NAMALWA (cell line): ENCODE measurements at regions not wholly inside any gene's neighbourhood (a gene's known extent, or its start where the extent isn't known, plus 50 kb on each side); places are given as distances from the start of the nearest gene placed in this dataset.

Experiments
- DNase-seq: peaks from one replicate; pipeline ENCODE4 v3.0.0-alpha.2; 2015; ENCODE audit warnings: low spot score

DNA sequence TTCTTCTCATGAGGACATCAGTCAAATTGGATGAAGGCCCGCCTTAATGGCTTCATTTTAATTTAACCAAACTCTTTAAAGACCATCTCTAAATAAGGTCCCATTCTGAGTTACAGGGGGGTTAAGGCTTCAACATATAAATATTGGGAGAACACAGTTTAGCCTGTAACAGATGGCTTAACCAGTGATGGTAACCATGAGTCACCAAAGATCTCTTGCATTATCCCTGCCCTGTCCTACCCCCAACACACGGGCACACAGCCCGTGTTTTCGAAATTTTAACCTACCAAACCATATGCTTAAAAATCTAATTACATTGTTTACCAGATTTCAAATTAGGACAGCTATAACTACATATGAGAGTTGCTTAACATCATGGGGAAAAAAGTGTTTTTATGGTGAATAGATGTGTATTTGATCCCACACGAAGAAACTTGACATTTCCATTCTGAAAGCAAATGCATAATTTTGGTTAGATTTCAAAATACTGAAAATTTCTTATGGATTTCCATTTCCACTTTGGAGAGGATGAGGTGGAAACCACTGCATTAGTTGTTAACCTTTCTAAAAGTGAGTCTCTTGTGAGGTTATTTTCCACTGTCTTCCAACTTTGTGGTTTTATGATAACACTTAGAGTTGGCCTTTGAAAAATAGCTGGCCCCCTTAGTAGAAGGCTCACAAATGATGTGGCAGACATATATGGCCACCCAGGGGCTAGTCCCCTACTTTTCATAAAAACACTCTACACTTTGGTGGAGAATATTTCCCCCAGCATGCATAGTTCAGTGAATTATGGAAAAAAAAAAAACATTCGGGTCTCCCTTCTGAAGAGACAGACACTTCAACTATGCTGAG lies 849.3 kb downstream of the TLE1 start:
- no peak for DNase-seq

DNA sequence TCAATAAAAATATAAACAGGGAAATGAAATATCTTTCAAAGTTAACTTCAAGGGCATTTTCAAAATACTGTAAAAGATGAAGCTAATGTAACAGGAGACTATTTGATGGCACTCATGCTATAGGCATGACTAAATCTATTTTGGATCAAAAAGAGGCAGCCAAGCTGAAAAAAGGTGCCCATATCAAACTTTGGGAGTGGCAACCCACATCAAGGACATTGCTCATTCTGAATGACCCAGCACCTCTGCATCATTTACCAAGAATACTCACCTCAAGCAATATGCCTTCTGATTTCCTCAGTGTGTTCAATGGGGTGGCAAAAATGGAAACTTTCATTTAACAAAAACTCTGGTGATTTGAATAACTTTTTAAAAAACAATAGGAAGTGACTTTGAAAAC lies 853.3 kb downstream of the TLE1 start:
- no peak for DNase-seq

DNA sequence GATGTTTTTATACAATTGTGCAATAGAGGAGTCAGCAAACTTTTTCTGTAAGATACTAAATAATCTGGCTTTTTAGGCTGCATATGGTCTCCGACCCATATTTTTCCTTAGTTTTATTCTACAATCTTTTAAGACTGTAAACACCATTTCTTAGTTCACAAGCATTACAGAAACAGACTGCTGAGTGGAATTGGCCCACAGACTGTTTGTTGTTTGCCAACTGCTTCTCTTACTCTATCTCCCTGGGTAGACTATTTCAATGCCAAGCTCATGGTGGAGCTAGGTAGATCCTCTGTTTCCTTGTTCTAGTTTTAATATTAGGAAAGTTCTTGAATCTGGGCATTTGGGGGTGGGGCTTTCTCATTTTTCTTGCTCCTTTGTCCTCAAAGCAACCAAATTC lies 857.6 kb downstream of the TLE1 start:
- DNase-seq = no peak

DNA sequence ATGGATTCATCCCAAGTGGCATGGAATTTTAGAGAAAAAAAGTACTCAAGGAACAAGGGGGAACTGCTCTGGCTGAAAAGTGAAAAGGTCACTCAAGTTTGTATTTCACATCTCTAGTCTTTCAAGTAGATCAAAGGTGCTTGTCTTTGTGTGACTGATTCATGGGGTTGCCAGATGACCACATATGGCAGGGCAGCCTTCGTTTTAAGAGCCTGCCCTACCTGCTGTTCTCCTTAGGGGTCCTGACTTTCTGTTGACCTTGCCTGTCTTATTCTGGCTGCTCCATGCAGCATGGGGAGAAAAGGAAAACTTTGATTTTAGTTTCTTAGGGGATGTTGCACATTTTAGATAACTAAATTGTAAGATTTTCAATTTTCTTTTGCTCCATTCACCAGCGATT lies 877.7 kb downstream of the TLE1 start:
- no peak for DNase-seq

DNA sequence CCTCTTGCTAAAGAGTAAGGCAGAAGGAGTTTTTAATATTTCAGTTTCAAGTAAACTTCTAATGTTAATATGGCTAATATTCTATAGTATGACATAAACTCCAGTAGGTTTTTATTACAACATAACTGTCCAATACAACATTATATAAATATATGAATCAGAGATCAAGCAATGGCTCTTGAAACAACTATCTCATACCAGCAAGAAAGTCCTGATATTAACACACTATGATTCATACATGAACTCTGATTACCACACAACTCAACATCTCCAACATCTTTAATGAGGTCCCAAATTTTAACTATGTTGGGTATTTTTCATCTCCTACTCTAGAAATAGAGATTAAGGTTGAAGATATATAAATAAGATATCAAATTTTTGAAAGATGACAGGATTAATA lies 878.3 kb downstream of the TLE1 start:
- no peak for DNase-seq

DNA sequence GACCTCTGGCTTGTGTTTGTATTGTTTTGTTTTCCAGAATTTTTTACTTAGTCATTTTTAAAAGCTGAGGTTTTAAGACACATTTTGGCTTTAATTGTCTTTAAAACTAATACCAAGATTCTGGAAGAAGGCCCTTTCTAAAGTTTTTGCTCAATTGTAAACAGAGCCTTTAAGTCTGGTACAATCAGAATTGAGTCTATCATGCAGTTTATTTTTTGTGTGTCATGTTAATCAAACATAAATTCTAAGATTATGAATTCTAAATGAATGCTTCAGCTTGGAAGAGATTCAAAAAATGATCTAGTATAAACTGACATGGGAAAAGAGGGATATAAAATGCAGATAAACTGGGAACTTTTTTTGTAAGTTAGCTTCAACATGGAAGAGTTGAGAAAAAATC lies 882.7 kb downstream of the TLE1 start:
- no peak for DNase-seq

DNA sequence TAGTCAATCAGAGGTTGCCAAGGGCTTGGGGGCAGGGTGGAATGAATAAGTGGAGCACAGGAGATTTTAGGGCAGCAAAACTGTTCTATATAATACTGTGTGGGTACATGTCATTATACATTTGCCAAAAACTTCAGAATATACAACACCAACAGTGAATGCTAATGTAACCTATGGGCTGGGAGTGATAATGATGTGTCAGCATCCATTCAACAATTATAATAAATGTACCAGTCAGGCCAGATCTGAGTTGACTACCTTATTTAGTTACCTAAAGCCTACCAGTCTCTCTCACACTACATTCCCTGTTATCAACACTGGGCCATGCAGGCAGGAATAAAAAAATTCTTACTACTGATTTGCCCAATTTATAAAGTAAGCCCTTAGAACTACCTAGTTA lies 884.5 kb downstream of the TLE1 start:
- no peak for DNase-seq

DNA sequence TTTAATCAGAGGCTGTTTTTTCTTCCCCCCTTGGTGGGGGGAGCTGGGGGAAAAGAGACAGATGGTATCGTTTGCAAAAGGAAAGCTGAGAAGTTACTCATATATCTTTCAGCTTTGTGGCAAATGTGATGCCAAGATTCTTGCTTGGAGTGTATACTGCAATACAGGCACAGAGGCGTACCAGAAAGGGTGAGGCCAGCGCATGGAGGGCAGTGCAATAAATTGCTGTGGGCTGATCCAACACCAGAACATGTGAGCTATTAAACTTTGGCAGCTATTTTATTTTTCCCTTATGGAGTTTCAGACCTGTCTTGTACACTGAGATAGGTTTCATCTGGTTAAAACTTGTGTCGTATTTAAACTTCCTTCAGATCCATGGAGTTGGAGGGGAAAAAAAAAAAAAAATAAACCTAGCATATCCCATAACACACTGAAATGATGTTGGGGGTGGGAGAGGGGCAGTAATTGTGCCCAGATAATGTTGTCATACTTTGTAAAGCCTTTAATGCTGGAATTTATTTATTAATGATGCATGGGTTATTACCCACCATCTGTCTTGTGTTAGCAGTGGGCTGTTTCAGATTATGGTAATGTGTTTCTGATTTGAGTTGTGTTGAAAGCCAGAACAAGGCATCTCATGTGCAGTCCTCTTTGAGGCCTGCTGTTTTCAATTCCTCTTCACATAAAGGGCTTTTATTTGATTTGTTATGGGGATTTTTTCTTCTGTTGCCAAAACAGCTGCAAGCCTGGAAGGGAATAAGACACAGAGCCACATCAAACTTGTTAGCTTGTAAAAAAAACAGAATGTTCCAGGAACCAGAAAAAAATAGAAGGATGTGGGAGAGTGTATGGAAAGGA lies 891.3 kb downstream of the TLE1 start:
- no peak for DNase-seq

DNA sequence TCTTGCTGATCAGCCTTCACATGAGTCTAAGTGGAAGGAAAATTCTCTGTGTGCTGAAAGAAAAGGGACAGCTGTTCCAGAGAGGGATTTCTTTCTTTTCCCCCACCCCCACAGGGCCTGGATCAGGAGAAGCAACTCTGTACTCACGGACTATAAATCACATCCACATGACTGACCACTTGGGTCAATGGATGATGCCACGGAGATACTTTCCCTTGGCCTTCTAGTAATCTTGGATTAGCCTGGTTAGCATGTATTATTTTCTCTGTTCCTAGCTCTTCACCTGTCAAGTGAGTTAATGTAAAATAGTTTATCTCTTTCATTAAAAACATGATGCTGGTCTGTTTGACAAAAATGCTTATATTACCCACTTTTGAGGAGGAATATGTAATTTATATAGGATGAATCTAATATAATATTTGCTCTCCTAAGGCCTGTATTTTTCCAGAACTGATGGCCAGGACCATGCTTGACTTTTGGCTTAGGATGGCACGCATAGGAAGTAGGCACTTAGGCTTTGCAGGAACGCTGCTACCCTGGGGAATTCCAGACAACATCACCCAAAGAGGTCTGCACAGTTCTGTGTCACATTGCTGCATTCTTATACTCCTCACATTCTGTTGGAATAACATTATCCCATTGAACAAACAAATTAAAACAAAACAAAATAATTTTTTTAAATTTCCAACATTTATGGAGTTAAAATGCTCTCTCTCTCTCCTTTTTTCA lies 892.1 kb downstream of the TLE1 start:
- DNase-seq = no peak

DNA sequence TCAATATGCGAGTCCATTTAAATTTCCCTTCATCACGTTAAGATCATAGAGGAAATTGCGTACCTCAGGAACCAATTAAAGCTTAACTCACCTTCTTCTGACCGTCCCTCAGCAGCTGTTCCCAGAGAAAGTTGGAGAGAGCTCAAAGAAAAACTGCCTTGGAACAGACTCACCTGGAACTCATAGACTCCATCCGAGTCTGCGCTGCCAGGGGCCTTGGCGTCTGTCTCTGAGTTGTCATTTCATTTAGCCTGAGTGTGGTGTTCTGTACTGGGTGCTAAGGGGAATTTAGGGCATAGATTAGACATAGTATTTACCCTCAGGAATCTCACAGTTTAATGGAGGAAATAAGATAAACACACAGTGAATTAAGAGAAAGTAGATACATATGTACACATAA lies 892.7 kb downstream of the TLE1 start:
- DNase-seq = no peak

DNA sequence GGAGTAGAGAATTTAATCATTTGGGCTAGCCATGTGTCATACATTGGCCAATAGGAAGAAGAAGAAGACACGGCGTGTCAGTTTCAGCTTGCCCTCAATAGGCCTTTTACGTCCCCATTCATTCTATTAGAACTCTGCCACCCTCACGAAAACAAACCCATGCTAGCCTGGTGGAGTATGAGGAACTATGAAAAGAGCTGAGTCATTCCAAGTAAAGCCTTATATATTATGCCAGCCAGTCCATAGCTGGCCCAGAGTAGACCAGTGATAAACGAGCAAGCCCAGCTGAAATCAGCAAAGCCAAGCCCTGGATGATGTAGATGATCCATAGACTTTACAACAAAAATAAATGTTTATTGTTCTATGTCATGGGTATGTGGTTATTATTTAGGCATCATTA lies 895.1 kb downstream of the TLE1 start:
- DNase-seq = no peak

DNA sequence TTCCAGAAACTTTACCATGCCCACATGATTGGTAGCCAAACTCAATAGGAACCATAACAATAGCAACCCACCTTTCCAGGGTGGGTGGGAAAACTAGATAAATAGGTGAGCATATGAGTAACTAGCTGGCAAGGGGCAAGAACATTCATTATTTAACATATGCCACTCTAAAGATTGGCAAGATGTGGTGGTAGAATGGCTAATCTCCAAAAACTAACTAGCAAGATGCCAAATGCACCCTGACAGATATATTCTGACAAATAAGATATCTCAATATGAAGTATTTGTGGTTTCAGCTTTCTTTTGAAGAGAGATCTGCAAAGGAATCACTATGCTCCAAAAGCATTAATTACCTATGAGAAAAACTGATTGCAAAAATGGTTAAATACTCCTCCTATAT lies 895.6 kb downstream of the TLE1 start:
- DNase-seq = no peak

DNA sequence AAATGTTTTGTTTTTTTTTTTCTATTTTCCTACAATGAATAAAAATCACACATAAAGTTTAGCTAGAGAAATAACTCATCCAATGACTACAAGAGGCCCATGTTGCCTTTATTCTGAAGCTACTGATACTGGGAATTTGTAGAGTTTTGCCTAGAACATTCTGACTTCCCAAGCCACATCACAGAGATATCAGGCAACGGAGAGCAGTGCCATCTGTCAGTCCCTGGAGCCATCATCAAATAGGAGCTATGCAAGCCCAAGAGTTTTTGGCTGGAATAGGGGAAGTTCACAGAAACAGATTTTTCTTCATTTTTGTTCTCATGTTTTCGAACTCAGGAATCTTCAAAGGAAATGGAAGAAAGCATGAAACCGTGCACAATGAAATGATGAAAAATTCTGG lies 896.6 kb downstream of the TLE1 start:
- no peak for DNase-seq

DNA sequence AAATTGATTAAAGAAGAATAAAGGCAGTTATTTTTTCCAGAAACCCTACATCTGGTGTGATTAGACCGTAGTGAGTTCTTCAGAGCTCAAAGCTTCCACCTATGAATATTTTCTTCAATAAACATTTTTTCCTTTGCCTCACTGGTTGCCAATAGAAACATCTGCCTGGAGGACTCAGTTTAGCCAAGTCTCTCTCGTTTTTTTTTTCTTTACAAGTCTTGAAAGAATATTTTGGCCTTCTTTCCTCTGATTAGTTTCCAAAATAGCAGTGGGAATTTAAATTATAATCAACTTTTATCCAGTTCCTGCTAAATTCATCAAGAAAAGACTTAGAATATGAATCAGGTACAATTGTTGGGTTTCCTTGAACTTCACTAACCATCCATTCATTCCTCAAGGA lies 897.5 kb downstream of the TLE1 start:
- DNase-seq = no peak

DNA sequence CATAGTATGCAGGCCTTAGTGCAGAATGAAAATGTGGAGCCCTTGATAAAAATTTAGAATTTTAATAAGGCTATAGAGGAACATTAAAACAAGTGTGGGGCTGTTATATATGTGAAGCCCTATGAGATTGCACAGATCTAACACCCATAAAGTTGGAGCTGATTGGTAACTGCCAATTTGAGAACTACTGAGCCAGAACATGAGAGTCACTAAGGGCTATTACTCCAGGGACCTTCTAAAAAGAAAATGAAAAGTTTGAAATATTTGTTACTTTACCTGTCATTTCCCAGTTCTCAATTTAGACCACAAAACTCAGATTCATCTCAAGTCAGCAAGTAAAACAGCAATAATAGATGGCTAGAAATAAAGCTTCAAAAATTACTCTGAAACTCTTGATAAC lies 898.6 kb downstream of the TLE1 start:
- no peak for DNase-seq

DNA sequence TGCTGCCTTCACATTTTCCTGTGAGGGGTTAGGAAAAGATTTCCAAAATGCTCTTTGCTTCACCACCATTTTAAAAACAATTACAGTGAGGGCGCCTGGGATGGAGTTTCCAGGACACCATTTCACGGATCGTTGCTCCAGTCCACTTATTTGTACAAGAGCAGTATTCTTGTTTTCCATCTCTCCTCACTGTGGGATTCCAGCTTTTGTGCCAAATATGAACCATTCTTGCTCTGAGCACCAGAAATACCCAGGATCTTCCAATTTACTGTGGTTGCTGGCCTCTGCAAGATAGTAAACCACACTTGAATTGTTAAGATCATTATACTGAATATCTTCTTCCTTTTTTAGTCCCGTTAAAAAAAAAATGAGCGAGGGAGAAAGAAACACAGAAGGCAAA lies 899.5 kb downstream of the TLE1 start:
- no peak for DNase-seq

DNA sequence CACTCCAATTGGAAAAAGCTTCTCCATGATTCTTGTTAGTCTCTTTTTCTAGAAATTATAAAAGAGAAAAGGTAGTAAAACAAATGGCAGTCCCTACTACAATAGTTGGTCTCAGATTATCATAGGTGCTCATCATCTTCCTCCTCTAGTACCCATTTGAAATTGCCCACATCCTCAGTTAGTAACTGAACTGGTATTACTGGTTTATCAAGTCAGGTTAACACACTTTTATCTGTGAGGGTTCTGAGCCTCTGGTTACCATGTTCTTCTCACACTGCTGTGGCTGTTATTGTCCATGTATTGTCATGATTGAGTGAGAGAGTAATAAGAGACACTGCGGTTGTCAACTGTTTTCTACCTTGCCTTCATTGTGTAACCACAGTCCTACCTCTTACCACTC lies 901.7 kb downstream of the TLE1 start:
- no peak for DNase-seq

DNA sequence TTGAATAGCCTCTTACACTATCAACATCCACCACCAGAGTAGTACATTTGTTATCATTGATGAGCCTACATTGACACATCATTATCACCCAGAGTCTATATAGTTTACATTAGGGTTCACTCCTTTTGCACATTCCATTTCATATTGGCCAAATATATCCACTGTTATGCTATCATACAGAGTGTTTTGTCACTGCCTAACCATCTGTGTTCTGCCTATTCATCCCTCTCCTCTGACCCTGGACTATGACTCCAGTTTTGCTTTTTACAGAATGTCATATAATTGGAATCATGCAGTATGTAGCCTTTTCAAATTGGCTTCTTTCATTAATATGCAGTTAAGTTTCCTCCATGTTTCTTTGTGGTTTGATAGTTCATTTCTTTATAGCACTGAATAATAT lies 904.7 kb downstream of the TLE1 start:
- no peak for DNase-seq

DNA sequence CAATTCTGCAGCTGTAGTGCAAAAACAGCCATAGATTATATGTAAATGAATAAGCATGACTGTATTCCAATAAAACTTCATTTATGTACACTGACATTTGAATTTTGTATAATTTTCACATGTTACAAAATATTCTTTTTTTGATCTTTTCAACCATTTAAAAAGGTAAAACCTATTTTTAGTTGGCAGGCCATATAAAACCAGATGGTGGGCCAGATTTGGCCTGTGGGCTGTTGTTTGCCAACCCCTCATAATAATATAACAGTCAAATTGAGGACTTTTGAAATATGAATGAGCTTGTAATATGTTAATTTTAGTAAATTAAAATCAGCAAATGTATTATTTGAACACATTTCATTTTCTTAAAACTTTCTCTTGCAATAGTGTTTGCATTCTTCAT lies 913.4 kb downstream of the TLE1 start:
- DNase-seq = no peak

DNA sequence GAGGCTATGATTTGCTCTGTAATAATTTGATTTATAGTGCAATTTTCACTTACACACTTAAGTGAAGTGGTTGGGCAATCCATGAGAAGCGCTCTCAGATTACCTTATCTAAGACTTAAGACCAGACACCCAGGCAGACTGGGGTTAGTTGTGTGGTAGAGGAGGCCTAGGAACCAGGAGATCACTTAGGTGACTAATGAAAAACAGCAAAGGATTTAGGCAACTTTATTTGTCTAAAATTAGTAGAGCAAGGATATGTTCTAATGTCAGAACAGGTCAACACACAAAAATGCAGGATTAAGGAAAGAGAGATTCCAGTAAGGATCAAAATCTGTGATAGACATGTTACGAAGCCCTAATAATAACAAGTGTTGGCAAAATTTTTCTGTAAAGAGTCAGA lies 913.8 kb downstream of the TLE1 start:
- no peak for DNase-seq

DNA sequence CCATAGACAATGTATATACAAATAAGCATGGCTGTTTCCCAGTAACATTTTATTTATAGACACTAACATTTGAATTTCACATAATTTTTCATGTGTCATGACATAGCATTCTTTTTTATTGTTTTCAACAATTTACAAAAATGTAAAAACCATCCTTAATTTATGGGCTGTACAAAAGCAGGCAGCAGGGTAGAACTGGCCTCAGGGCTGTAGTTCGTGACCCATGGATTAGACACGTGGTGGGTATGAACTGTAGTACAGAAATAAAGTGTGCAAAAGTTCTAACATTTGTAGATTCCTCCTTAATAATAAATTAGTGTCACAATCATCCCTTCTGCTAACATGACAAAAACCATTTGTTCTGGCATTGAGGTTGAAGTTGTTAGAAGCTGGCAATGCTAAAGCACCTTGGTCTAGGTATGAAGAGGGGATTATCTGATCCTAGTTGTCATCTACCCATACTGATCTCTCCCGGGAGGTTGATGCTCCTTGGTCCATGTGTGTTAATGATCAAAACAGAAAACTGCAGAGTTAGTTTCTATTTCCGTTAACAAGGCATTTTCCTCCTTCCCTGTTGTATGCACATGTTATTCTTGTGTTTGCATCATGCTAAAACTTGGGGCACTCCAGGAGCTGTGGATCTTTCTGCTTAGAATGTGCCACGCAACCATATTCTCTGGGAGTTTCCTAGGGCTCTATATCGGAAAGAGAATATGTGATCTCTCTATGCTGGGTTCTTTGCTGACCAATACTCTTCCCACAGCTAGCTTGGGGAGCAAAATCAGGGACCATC lies 917.6 kb downstream of the TLE1 start:
- no peak for DNase-seq

DNA sequence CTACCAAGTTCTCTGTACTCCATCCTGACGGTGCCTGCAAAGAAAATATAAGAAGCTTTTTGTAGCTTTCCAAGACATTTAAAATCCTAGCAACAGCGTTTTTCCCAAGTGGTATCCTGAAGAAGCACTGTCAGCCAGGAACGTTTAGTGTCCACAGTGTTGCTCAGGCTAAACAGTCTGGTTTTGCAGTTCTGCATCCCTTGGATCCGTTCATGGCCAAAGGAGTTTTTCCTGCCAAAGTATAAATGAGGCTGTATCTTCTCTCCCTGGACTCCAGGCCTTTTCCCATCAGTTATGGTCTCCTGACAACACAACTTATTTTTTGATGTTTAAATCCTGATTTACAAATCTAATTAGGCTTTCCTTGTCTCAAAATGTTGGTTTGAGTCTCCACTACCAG lies 925.8 kb downstream of the TLE1 start:
- DNase-seq = no peak
